ENCODE measurements at regions not wholly inside any gene's neighbourhood (a gene's known extent, or its start where the extent isn't known, plus 50 kb on each side); places are given as distances from the start of the nearest gene placed in this dataset.

GRCh38 chr9:26510137-26510536 is 382.5 kb downstream of the CAAP1 start:
- no peak for TF ChIP-seq CTCF (conservative IDR thresholded peaks at IDR 0.05; ENCODE audit: low read length)
- TF ChIP-seq EZH2phosphoT487 (IDR thresholded peaks at IDR 0.05; ENCODE audit: borderline replicate concordance): no peak
